ENCODE measurements at regions not wholly inside any gene's neighbourhood (a gene's known extent, or its start where the extent isn't known, plus 50 kb on each side); places are given as distances from the start of the nearest gene placed in this dataset.

DNA sequence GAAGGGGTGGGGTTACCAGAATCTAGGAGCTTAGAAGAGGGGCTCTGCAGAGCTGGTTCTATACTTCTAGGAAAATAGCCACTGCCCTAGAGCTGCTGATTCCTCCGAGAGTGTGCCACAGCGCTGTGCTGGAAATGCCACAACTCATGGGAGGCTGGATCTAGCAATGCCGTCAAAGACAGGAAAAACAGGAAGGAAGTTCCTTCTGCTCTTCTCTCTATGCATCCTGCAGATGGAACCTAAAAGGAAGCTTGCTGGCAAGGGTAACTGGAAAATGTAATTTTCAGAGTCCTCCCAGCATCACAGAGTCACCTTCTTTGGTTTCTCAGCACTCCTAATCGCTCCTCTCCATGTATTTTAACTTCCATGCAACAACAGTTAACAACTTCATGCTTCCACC is 121.2 kb upstream of the TLL1 start:
- TF ChIP-seq POLR2A (IDR thresholded peaks at IDR 0.05; ENCODE audit: low read length) = no peak
- TF ChIP-seq GATA1 (IDR thresholded peaks at IDR 0.05; ENCODE audit: low read depth, low read length) = no peak

Data from erythroblast (primary cell).